ENCODE measurements at regions not wholly inside any gene's neighbourhood (a gene's known extent, or its start where the extent isn't known, plus 50 kb on each side); places are given as distances from the start of the nearest gene placed in this dataset.

- no peak for DNase-seq
Measured at GRCh38 chr4:56200275-56200674, 187.0 kb downstream of the AASDH start.

GRCh38 chr4:56198265-56198664 is 189.0 kb downstream of the AASDH start:
- no peak for DNase-seq

GRCh38 chr4:56197387-56197786 is 189.9 kb downstream of the AASDH start:
- no peak for DNase-seq

DNA sequence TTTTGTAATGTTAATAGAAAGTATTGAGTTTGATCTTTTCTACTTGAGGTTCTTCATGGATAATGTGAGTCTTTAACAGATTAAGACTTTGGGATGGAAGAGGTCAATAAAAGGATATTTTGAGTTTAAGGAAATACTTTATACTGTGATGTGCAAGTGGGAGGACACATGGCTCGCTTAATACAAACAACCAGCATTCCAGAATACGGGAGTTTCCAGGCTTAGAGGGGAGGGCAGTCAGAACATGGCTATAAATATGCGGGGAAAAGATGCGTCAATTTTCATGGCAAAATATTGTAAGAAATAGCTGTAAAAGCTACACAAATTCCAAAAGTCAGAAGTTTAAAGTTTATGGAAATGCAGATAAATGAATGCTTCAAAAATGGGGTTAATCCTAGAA is 192.3 kb downstream of the AASDH start:
- DNase-seq: no peak

DNA sequence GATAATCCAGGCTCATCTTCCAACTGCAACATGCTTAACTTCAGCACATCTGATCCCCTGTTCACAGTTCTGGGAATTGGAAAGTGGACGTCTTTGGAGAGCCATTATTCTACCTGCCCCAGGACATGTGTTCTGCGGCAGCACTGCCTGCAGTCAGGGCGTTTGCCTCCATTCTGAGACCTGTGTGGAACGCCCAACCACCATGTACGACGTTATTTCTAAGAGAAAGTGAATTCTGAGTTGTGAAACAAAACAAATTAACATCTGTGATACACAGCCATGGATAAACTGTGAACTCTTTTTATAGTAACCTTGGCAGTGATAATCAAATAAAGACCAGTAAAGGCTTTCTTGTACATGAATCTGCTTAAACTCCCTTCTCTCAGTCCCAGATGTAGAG is 195.8 kb downstream of the AASDH start:
- no peak for DNase-seq

DNA sequence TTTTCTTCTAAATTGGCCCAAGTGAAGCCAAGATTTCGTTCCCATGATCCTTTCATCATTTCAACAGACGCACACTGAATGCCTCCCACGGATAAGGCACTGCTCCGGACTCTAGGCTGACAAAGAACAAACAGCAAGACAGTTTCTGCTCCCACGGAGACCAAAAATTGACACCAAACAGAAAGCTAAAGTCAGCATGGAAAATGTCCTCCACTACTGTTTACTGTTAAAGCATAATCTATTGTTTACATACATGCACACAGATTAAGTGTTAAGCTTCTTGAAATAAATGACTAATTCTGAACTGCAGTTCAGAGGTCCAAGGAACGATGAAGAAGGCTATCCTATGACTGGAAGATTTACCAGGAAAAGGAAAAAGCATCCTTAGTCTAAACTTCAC is 199.6 kb downstream of the AASDH start:
- no peak for DNase-seq

DNA sequence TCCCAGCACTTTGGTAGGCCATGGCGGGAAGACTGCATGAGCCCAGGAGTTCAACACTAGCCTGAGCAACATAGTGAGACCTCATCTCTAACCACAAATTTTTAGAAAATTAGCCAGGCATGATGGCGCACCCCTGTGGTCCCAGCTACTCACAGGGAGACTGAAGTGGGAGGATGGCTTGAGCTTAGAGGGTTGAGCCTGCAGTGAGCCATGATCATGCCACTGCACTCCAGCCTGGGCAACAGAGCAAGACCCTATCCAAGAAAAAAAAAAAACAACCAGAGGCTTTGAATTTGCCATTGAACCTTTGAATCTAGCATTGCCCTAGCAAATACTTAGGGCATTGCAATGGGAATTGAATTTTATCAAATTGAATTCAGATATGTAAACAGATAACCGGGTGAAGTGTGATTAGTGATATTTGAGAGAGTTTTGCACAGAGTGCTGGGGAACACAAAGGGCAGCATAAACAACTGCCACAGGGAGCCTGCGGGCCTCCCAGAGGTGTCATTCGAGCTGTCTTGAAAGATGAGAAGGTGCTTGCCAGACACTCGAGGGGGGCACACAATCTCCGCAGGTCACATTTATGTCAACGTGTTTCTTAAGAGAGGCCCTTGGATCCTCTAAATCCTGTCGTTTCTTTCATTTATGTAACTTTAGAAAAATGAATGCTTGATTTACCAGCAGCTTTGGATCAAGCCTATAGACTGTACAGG is 200.3 kb downstream of the AASDH start:
- no peak for DNase-seq

GRCh38 chr4:56185901-56186300 is 201.4 kb downstream of the AASDH start:
- no peak for DNase-seq

DNA sequence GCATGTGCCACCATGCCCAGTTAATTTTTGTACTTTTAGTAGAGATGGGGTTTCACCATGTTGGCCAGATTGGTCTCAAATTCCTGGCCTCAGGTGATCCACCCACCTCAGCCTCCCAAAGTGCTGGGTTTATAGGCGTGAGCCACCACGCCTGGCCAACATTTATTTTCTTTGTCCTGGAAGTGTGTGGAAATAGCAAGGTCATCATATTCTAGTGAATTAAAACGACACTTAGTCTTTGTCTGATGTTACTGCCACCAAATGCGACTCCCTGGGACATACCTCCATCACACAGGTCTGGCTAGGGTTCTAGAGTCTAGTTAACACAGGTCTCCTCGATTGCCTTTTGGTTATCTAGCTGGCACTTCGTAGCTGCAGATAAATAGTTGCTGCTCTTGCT is 203.1 kb downstream of the AASDH start:
- no peak for DNase-seq

GRCh38 chr4:56183344-56183959 is 203.8 kb downstream of the AASDH start:
- DNase-seq: no peak

- DNase-seq: no peak
Measured at GRCh38 chr4:56182356-56182755, 204.9 kb downstream of the AASDH start.

DNA sequence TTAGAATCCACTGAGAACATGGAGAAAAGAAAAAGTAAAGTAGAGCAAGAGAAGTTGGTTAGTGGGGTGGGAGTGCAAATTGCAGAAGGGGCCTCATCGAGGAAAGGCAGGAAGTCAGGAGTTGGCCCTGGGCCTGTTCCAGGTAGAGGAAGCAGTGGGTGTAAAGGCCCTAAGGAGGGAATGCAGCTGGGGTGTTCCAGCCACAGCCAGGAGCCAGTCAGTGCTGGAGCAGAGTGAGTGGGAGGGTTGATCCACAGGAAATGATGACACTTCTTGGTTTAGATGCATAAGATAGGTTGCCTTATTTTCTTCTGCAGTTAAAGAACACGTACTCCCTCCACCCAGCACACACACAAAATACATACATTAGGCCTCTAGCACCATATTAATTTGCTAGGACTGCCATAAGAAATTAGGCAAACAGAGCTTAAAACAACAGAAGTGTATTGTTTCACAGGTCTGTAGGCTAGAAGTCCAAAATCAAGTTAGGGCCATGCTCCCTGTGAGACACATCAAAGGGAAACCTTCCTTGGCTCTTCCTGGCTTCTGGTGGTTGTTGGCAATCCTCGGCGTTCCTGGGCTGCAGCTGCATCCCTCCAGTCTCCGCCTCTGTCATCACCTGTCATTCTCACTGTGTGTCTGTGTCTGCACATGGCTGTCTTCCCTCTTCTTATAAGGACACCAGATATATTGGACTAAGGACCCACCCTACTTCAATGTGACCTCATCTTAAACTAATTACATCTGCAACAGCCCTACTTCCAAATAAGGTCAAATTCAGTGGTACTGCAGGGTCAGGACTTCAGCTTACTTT is 205.9 kb downstream of the AASDH start:
- DNase-seq: no peak

GRCh38 chr4:56169061-56169460 is 218.2 kb downstream of the AASDH start:
- DNase-seq: no peak

GRCh38 chr4:56164907-56165306 is 216.2 kb downstream of the CEP135 start:
- no peak for DNase-seq

- no peak for DNase-seq
Measured at GRCh38 chr4:56160636-56161035, 211.9 kb downstream of the CEP135 start.

GRCh38 chr4:56158483-56158882 is 209.7 kb downstream of the CEP135 start:
- DNase-seq: no peak

DNA sequence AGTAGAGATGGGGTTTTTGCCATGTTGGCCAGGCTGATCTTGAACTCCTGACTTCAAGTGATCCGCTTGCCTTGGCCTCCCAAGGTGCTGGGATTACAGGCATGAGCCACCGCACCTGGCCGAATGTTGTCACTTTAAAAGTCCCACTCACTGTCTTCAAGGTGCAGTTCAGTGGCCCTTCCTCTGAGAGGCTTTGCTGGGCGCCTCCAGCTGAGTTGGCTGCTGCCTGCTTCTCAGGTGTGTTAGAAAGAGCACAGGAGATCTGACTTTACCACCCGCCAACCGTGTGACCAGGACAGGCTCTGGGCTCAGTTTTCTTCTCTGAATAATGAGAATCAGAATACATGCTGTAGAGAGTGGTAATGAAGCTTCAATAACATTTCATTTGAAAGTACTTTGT is 207.4 kb downstream of the CEP135 start:
- no peak for DNase-seq

DNA sequence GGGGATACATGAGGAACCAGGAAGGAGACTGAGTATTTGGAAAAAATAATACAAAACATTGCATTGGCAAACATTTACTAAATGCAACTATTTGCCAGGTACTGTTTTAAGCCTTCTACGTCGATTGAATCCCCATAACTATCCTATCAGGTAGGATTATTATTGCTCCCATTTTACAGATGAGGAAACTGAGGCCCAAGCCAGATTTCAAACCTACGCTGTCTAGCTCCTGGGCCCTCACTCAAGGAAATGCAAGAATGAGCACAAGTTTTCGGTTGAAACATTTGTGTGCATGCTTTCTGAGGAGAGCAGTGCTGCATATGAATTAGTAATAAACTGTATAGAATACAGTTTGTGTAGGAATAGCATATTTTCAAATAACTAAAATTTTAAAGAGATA is 206.7 kb downstream of the CEP135 start:
- no peak for DNase-seq

DNA sequence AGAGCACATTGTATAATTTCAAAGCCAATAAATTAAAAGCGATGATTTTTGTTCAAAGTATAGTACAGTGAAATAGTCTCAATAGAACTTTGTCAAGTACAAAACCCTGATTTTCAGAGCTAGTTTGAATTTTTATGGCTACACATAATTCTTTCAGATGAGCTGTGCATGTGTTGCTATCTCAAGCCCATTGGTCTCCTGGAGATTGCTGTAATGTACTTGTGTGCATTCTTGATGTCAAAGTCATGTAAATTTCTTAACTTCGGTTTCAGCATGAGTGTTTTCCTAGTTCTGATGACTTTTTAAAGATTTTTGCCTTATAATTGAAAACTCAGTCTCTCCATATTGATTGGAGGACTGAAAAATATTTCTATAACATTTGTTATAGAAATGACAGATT is 200.8 kb downstream of the CEP135 start:
- no peak for DNase-seq

DNA sequence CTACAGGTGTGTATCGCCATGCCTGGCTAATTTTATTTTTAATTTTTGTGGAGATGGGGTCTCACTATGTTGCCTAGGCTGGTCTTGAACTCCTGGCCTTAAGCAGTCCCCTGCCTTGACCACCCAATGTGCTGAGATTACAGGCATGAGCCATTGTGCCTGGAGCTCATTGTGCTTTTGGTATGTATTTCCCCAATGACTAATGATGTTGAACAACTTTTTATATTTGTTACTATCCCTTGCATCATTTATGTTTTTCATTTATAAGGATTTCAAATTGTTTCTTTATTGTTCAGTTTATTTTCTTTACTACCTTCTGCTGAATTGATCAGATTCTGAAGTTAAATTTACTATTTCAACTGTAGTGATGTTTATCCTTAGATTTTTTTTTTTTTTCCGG is 199.7 kb downstream of the CEP135 start:
- no peak for DNase-seq

GRCh38 chr4:56147371-56147770 is 198.6 kb downstream of the CEP135 start:
- no peak for DNase-seq

DNA sequence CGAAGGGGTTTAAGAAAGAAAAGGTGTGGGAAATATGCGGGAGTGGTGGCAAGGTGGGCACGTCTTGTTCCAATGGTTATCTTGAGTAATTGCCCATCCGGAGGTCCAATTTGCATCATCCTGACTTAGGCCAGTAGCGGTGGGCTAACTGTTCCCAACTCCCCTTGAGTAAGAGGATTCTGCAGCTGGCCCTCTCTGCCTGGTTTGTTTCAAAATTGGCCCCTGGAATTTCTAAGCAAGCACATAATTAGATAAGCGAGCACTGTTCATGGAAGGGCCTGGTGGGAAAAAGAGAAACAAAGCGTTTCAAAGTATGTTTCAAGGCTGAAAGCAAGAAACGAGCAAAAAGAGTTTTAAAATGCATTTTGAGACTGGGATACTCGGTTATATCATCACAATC is 198.2 kb downstream of the CEP135 start:
- no peak for DNase-seq

- DNase-seq: no peak
Measured at GRCh38 chr4:56142088-56142487, 193.3 kb downstream of the CEP135 start.

DNA sequence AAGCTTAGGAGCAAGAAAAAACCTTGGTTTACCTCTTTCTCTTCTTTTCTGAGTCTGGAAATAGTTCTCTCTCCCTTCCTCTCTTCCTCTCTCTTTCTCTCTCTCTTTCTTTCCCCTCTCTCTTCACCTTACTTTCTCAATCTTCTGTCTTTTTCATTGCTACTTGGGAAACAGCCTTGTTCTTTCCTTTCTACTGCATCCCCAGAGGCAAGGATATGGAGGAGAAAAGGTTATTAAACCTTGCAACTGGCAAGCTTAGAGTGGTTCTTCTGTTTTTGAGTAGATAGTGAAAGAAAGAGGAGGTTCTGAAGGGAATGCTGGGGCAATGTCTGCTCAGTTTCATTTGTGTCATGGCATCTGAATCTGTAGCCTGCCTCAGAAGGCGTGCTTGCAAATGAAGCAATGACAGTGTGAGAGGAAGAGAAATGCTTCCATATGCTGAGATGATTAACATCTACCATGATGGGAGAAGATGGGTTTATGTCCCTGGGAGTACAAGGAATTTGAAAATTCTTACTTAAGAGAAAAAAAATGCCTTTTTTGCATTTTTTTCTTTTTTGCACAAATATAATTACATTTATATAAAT is 190.6 kb downstream of the CEP135 start:
- DNase-seq: no peak
